ENCODE measurements at regions not wholly inside any gene's neighbourhood (a gene's known extent, or its start where the extent isn't known, plus 50 kb on each side); places are given as distances from the start of the nearest gene placed in this dataset.
"Not testable (repeated sequence)": the region's sequence is repeated elsewhere in the genome, so short reads cannot be mapped to it uniquely, and the experiment has no call there.

DNA sequence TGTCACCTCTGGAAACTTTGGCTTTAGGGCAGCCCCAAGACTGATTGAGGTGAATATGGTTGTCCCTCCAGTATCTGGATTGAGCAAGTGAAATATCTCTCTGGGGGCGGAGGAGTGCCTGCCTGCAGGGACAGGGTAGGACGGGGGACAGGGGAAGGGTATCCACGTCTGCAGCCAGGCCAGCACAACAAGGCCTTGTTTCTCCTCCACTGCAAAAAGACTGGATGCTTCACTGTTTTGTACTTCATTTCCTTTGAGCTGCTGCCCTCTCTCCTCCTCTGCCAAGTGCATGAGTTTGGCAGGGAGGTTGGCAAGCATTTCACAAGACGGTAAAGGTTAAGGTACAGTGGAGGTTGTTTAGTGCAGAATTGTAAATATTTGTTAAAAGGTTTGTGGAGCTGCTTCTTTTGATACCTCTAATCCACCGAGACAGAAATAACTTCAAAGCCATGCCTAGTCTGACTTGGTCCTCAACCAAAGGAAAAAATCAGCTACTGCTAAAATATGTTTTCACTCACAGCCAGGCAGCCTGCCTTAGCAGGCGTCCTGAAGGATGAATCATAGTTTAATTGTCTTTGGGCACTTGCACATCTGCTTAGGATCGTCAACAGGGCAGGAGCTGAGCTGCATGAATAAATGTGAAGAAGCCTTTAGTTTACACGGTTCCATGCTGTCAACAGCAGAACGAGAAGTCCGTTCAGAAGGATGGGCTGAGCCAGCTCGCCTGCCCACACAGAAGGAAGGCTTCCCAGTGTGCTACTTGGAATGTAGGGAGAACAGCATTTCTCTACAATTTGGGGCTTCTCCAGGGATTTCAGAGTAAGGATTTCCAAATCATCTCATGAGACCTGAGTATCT, 269.7 kb downstream of the TTC6 start:
- H3K27ac ChIP-seq: no peak overlapping the region
- no peaks in the 10 kb centered on the region for H3K36me3 ChIP-seq
- no peak for TF ChIP-seq CTCF (IDR thresholded peaks at IDR 0.05)
- no peaks in the 10 kb centered on the region for H3K9me3 ChIP-seq
- no peak for DNase-seq (ENCODE audit: low spot score in 2 of 2)
- intact Hi-C loops (cut with DNase I): no loop called here
- H3K4me1 ChIP-seq: no peaks in the 10 kb centered on the region
- H3K4me3 ChIP-seq: no peak overlapping the region
- H3K27me3 ChIP-seq: no peaks in the 10 kb centered on the region

DNA sequence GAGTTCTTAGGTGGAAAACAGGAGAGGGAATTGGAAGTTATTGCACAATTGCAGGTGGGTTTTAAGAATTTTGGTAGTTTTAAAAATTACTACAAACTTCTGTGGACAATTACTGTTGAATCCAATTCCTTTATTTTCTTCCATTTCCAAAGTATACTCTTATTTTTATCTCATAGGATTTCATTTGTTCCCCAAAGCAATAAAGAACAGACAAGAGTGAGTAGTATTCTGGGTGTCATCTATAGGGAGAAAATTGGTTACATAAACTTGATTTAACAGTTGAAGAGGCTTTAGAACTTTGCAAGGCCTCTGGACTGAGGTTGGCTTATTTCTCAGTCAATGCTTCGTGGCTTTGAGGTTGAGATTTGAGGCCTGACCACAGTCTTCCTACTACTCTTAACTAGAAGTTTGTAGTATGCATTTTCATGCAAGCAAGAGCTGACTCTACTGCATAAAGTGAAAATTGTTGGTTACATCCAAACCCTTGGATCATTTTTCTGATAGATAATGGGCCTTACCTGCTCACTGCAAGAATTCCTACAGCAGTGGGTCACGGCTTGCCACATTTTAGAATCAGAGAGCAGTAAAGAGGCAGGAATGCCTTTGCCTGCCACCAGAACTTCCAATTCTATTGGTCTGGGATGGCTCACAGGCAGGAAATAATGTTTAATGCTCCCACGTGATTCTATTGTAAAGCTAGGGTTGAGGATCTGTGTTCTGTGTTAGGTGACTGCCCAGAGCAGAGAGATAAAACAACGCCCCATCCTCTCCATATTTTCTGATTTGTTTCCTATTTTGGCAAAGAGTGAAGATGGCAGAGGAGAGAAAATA, 270.5 kb downstream of the TTC6 start:
- no peak for TF ChIP-seq CTCF (IDR thresholded peaks at IDR 0.05)
- Histone ChIP-seq H3K4me3 (no peak overlapping the region), H3K27ac (no peak overlapping the region), H3K9me3 (no peaks in the 10 kb centered on the region), H3K27me3 (no peaks in the 10 kb centered on the region), H3K4me1 (no peaks in the 10 kb centered on the region), H3K36me3 (no peaks in the 10 kb centered on the region)
- DNase-seq (ENCODE audit: low spot score in 2 of 2): no peak
- intact Hi-C loops (cut with DNase I): no loop called here

GRCh38 chr14:37869633-37870032, 274.2 kb downstream of the TTC6 start:
- no peak for DNase-seq (ENCODE audit: low spot score in 2 of 2)
- intact Hi-C loops (cut with DNase I): no loop called here

DNA sequence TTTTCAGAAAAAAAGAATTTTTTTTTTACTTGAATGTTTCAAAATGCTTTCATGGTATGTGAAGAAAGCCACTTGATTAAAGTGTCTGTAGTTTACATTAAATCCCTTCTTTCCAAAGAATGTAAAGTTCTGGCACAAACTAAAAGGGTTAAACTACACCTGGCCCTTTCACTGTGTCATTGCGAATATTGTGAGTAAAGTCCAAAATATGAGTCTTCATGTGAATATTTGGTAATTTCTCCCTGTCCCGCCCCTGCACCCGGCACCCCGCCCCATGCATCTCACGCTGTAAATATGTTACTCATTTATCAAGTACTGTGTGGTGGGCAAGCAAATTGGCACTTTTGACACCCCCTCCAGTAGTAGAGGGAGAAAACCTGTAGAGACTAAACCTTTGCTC, 274.7 kb downstream of the TTC6 start:
- DNase-seq (ENCODE audit: low spot score in 2 of 2): no peak
- H3K4me3 ChIP-seq: no peak overlapping the region
- TF ChIP-seq CTCF (IDR thresholded peaks at IDR 0.05): no peak
- no peaks in the 10 kb centered on the region for H3K9me3 ChIP-seq
- H3K27ac ChIP-seq: no peak overlapping the region
- H3K36me3 ChIP-seq: no peaks in the 10 kb centered on the region
- H3K27me3 ChIP-seq: no peaks in the 10 kb centered on the region
- H3K4me1 ChIP-seq: no peaks in the 10 kb centered on the region
- intact Hi-C loops (cut with DNase I): no loop called here

More at GRCh38 chr14:37869633-37870032, 274.2 kb downstream of the TTC6 start:
- Histone ChIP-seq H3K27me3 (no peaks in the 10 kb centered on the region), H3K9me3 (no peaks in the 10 kb centered on the region), H3K36me3 (no peaks in the 10 kb centered on the region), H3K27ac (no peak overlapping the region), H3K4me3 (no peak overlapping the region), H3K4me1 (no peaks in the 10 kb centered on the region)
- no peak for TF ChIP-seq CTCF (IDR thresholded peaks at IDR 0.05)

DNA sequence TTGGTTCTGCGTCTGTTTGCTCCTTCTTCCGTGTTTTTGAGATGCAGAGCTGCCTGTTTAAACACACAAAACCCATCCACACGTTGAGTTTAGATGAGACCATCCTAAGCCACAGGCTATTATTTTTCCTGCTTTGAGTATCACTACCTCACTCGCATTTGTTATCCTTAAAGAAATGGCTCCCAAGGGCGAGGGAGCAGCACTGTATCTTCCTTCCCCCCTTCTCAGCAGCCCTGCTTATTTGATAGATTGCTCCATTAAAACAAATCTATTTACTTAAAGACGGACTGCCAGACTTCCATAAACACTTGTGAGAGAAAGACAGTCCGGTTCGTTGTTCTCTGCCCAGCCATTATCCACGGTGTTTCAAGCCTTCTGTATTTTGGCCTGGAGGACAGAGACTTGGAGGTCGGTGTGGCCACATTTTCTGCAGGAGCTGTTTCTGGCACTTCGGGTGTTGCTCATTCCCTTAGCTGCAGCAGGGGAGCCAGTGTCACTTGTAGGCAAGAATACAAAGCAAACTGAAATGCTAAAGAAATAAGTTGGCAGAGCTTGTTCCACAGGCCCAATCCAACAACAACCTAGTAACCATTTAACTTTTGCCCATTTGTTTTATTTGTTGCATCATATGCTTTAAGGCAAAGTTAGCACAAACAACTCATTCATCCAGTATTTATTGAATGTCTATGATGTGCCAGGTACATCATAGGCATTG, 275.4 kb downstream of the TTC6 start:
- Histone ChIP-seq H3K4me3 (no peak overlapping the region), H3K27me3 (no peaks in the 10 kb centered on the region), H3K9me3 (no peaks in the 10 kb centered on the region), H3K36me3 (no peaks in the 10 kb centered on the region), H3K4me1 (no peaks in the 10 kb centered on the region), H3K27ac (no peak overlapping the region)
- DNase-seq (ENCODE audit: low spot score in 2 of 2): no peak
- no peak for TF ChIP-seq CTCF (IDR thresholded peaks at IDR 0.05)
- intact Hi-C loops (cut with DNase I): no loop called here

- not testable (repeated sequence) for H3K27ac ChIP-seq; H3K9me3 ChIP-seq; H3K27me3 ChIP-seq; H3K36me3 ChIP-seq; H3K4me1 ChIP-seq; H3K4me3 ChIP-seq; DNase-seq (ENCODE audit: low spot score in 2 of 2)
- intact Hi-C loops (cut with DNase I): loop anchor here (1.0 kb wide), 1 partner anchor 165 kb away; no protein-coding TSS in a partner anchor
Observed at GRCh38 chr14:37874065-37874428, 278.6 kb downstream of the TTC6 start.
